Effector memory CD8-positive, alpha-beta T cell (primary cell): ENCODE measurements at regions not wholly inside any gene's neighbourhood (a gene's known extent, or its start where the extent isn't known, plus 50 kb on each side); places are given as distances from the start of the nearest gene placed in this dataset.

Experiments used
- ATAC-seq: fragments of 150-1000 bp; cut with Tn5 transposase; replicated peaks from 2 replicates; pipeline ENCODE4 v1.10.0; 2021; ENCODE audit warnings: mild to moderate bottlenecking, moderate library complexity
- DNase-seq, 3 experiments: peaks; one replicate each; pipeline ENCODE4 v3.0.0; 2021
- H3K27ac Mint-ChIP-seq, 2 donors: one replicate each; pipeline ENCODE4 v1.8.0; 2022; ENCODE audit warnings: mild to moderate bottlenecking in 2 of 2, mixed read lengths in 2 of 2, moderate library complexity in 2 of 2
- H3K27me3 Mint-ChIP-seq, 2 donors: one replicate each; pipeline ENCODE4 v1.8.0; 2022; ENCODE audit warnings: mixed read lengths in 2 of 2
- H3K36me3 Mint-ChIP-seq: one replicate; pipeline ENCODE4 v1.8.0; 2022; ENCODE audit warnings: mild to moderate bottlenecking, moderate library complexity, mixed read lengths; ENCODE audit not compliant: insufficient read depth
- H3K4me1 Mint-ChIP-seq, 2 donors: one replicate each; pipeline ENCODE4 v1.8.0; 2022; ENCODE audit warnings: low read depth in 2 of 2, mixed read lengths in 2 of 2
- H3K4me3 Mint-ChIP-seq, 2 donors: one replicate each; pipeline ENCODE4 v1.8.0; 2022; ENCODE audit warnings: mild to moderate bottlenecking in 2 of 2, mixed read lengths in 2 of 2, moderate library complexity in 2 of 2
- H3K9me3 Mint-ChIP-seq, 2 donors: one replicate each; pipeline ENCODE4 v1.8.0; 2022; ENCODE audit warnings: mixed read lengths in 2 of 2

DNA sequence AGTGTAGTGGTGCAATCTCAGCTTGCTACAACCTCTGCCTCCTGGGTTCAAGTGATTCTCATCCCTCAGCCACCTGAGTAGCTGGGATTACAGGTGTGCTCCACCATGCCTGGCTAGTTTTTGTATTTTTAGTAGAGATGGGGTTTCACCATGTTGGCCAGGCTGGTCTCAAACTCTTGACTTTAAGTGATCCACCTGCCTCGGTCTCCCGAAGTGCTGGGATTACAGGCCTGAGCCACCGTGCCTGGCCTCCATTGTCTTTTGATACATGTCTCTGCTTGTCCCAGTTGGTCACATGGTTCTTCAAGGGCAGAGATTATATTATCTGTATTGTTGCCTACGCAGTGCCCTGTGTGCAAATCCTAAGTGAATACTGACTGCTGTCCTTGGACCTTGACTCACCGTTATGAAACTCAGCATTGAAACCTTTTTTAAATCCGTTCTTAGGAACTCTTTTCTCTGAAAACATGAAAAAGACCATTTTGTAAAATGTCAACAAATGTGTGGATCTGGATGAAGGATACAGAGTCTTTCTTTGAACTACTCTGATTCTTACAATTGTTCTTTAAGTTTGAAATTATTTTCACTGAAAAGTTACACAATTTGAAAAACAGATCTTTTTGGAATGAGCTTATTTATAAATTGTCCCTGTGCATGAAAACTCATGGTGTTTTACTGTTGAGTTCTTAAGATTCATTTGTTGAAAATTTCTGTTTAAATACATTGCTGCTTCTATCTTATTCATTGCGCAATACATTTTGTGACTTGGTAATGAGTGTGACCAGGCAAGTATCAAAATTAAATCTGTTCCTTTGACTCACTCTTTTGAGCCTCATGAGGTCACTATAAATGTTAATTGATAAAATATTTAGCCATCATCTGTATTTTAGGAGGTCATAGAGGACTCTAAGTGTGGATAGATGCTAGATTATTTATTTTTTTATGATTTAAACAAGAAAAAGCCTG, 293.5 kb downstream of the UTRN start:
- Mint-ChIP-seq H3K36me3 (peaks cover 39% of the 10 kb centered on the region), H3K4me1 (peaks cover 32 to 63% of the 10 kb centered on the region in 2 donors), H3K27me3 (no peaks in the 10 kb centered on the region), H3K9me3 (no peaks in the 10 kb centered on the region), H3K4me3 (no peak overlapping the region), H3K27ac (peak overlapping the region in 1 of 2 donors; percentile 19)
- ATAC-seq (no peak), DNase-seq (no peak)

DNA sequence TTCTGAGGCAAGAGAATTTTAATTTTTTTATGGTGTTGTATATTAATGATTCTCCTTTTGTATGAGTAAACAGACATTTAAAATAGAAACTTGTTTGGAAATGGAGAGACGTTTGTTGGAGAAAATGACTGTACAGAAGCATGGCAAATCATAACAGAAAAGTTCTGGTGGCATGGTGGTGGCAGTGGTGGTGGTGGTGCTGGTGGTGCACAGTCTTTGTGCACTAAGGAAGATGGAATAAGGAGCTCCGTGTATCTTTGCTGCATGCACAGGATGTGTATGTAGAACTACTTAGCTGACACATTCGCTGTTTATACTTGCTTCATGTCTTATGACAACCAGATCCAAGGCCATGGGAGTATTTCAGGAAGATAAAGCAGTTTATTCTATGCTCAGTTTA, 294.9 kb downstream of the UTRN start:
- Mint-ChIP-seq H3K4me3 (no peak overlapping the region), H3K36me3 (peaks cover 39% of the 10 kb centered on the region), H3K4me1 (peaks cover 23 to 54% of the 10 kb centered on the region in 2 donors), H3K9me3 (no peaks in the 10 kb centered on the region), H3K27me3 (no peaks in the 10 kb centered on the region), H3K27ac (peak overlapping the region; percentile 3 to 9)
- DNase-seq (no peak), ATAC-seq (no peak)

DNA sequence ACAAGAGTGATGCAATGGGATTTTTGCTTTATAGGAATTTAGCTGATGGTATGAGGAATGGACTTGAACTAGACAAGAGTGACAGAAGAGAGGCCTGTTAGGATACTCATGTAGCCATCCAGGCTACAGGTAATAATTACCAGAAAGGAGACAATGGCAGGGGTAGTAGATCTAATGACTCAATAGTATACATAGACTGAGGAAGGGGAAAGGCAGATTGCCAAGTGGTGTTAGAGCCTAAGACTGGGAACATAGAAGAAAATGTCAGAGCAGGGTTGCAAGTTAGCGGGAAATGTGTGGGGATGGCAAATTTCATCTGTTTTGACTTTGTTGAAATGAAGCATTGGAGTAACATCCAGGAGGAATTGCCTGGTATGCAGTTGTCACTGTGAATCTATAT, 295.6 kb downstream of the UTRN start:
- H3K36me3 Mint-ChIP-seq, result peaks cover 39% of the 10 kb centered on the region
- H3K4me3 Mint-ChIP-seq, result no peak overlapping the region
- no peak overlapping the region for H3K27ac Mint-ChIP-seq

DNA sequence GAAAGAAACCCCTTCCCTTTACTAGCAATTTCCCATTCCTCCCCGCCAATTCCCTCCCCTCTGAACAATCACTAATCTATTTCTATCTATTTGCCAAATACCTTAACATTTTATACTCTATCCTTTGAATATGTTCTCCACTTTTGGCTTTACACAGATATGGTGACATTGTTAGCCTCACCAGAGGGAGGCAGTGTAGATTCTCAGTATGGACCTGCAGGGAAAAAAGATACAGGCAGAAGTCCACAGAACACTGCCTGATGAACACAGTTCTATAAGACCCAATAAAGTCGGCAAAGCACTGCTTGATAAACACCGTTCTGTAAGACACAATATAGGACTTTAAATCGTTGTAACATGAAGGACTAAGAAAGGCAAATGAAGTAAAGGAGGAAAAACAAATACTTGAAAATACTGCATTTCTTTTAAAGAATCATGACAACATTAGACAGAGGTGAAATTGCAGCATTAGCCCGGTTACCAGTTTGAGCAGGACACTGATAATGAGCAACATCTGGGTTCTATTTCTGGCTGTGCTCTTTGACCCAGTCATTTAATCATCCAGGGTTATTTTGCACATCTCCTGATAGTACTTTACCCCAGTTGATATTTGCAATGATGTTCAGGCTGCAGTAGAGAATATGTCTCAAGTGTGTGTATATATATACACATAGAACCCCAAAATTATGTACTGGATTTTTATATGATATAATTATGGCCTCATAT, 296.8 kb downstream of the UTRN start:
- peaks cover 18 to 40% of the 10 kb centered on the region in 2 donors for H3K4me1 Mint-ChIP-seq
- H3K27me3 Mint-ChIP-seq, result no peaks in the 10 kb centered on the region
- ATAC-seq (peak; percentile 19), DNase-seq (peak in 2 of 3 experiments; percentile 3 to 25)
- peaks cover 35% of the 10 kb centered on the region for H3K36me3 Mint-ChIP-seq
- H3K4me3 Mint-ChIP-seq, result peak overlapping the region; percentile 90 to 95
- H3K27ac Mint-ChIP-seq, result peak overlapping the region in 1 of 2 donors; percentile 90
- no peaks in the 10 kb centered on the region for H3K9me3 Mint-ChIP-seq

More for the DNA sequence above, 295.6 kb downstream of the UTRN start:
- Mint-ChIP-seq H3K27me3 (no peaks in the 10 kb centered on the region), H3K4me1 (peaks cover 20 to 47% of the 10 kb centered on the region in 2 donors), H3K9me3 (no peaks in the 10 kb centered on the region)
- no peak for ATAC-seq
- no peak for DNase-seq

DNA sequence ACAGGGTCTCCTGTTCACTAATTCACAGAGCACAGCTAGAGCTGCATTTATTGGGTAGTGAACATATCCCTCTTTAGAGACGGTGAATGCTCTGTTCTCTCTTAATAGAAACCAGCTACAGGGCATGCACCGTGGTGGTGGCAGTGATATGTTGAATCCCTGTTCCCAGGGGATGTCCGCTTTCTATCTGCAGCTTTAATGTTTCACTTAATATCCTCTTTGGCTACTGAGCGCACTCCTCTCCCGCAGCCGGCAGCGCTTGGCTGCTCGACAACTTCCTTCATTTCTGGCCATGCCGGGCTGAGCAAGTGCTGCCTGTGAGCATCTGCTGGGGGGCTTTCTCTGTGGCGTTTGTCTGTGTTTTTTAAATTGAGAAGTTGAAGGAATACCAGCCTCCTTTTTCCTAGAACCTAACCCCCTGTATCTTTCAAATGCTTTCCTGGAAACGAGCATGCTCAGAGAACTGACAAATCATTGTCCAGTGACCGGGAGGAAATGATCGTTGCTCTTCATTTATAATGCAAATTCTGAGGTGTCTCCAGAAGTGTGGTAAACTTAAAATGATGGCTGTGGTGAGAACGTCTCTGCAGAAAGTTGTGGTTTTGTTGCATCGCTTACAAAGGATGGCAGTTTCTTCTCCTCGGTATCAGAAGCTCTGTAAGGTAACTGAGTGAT, 297.9 kb downstream of the UTRN start:
- H3K4me1 Mint-ChIP-seq, result peaks cover 18 to 38% of the 10 kb centered on the region in 2 donors
- DNase-seq, result peak; percentile 17 to 38 (median 35)
- H3K27ac Mint-ChIP-seq, result peak overlapping the region; percentile 76 to 90
- no peaks in the 10 kb centered on the region for H3K9me3 Mint-ChIP-seq
- peak; percentile 91 for ATAC-seq
- H3K36me3 Mint-ChIP-seq, result peaks cover 26% of the 10 kb centered on the region
- H3K27me3 Mint-ChIP-seq, result no peaks in the 10 kb centered on the region
- peak overlapping the region; percentile 90 to 95 for H3K4me3 Mint-ChIP-seq

DNA sequence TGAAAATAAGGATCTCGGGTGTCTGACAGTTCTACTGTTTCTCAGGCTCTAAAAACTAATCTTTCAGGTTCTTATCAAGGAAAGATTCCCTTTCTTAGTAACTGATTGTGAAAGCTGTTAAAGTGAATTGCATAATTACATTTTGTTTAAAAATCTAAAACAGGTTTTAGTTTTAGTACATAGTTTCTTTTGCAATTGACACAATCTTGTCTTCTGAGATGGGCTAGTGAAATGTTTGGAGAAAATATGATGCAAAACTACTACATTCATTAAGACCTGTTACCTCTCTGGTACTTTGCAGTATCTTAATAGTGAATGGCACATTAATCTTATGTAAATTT, 298.4 kb downstream of the UTRN start:
- peaks cover 22% of the 10 kb centered on the region for H3K36me3 Mint-ChIP-seq
- no peaks in the 10 kb centered on the region for H3K9me3 Mint-ChIP-seq
- peak overlapping the region; percentile 76 to 90 for H3K27ac Mint-ChIP-seq
- H3K4me1 Mint-ChIP-seq, result peaks cover 18 to 38% of the 10 kb centered on the region in 2 donors
- peak overlapping the region; percentile 90 to 95 for H3K4me3 Mint-ChIP-seq
- no peaks in the 10 kb centered on the region for H3K27me3 Mint-ChIP-seq
- DNase-seq, result no peak
- no peak for ATAC-seq

DNA sequence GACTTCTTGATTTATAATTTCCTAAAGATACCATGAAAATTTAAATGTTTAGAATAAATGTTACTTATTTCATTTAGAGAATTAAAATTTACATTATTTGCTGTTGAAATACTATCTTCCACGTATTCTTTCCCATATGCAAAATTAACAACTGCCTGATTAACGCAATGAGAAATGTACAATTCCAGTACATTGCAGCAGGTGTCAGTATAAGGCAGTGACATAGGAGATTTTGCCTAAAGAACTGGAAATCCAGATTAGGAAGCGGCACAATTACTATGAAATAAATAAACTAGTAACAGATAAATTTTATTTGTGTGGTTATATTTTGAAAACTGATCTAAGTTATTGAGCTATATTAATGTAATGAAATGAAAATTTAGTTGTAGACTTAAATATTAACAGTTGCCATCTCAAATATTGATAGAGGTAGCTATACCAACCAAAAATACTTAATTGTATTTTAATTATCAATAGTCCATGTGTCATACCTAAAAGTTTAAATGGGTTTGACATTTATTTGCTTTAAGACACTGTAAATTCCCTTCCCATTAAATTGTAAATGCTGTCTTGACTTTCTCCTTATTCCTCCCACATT, 300.2 kb downstream of the UTRN start:
- Mint-ChIP-seq H3K9me3 (no peaks in the 10 kb centered on the region), H3K27me3 (no peaks in the 10 kb centered on the region), H3K27ac (no peak overlapping the region), H3K36me3 (peaks cover 10% of the 10 kb centered on the region), H3K4me1 (peaks cover 18 to 32% of the 10 kb centered on the region in 2 donors), H3K4me3 (no peak overlapping the region)
- ATAC-seq (no peak), DNase-seq (no peak)

DNA sequence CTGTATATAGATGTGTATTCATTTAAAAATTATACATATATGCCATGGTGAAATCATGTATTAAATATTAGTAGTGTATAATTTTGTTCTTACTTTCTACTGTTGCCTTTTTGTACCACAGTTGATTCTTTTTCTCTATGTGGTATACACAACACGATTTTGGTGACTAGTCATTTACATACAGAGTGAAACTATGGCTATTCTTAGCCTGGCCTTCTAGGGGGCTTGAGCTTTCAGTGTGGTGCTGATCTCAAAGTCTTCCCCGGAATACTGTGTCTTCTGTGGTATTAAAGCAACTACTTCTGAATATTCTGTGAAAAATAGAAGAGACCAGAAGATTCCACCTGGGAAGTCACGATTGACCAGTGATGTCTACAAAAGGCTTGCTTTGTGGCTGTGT, 301.9 kb downstream of the UTRN start:
- Mint-ChIP-seq H3K4me3 (no peak overlapping the region), H3K9me3 (no peaks in the 10 kb centered on the region), H3K27me3 (no peaks in the 10 kb centered on the region), H3K27ac (no peak overlapping the region), H3K4me1 (peaks cover 13 to 19% of the 10 kb centered on the region in 2 donors), H3K36me3 (peaks cover 15% of the 10 kb centered on the region)
- ATAC-seq (no peak), DNase-seq (no peak)

DNA sequence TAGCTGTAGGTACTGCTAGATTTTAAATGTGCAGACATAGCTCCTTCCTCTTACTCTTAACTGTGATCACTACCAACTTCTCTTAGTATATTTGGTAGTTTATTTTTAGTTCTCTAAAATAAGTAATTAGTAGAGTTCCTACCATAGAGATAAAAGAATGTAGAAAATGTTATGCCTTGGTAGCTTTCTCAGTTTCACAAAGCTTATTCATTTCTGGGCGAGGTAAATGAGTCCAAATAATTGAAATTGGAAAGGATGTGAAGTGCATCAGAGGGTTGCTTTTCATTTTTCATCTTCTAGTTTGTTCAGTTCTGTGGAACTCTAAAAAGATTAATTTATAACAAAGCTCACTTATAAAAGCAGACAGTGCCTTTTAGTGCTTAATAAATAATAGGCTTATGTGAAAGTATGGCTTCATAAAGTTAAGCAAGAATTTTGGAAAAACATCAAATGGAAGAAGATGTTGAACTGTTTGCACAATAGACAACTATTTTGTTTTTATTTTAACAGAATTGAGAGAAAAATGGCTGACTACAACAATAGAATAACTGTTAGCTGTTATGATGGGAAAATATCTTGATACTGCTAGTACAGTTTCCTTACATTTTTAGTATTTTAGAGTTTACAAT, 303.7 kb downstream of the UTRN start:
- Mint-ChIP-seq H3K4me1 (peaks cover 3 to 11% of the 10 kb centered on the region in 2 donors), H3K4me3 (no peak overlapping the region), H3K9me3 (no peaks in the 10 kb centered on the region), H3K27ac (no peak overlapping the region), H3K27me3 (no peaks in the 10 kb centered on the region), H3K36me3 (peaks cover 16% of the 10 kb centered on the region)
- DNase-seq (no peak), ATAC-seq (no peak)

DNA sequence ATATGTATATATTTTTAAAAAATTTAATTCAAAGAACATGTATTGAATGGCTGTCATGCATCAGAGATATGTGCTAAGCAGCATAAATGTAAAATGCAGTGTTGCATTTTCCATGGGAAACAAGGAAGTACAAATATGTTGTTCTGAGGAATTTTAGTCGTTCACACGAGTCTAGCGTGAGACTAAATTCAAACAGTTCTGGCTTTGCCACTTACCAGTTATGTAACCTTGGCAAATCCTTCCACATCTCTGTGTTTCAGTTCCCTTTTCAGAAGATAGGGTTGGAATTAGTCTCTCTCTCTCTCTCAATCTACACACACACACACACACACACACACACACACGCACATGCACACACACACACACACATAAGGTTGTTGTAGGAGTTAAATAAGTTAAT, 305.4 kb downstream of the UTRN start:
- DNase-seq, result no peak
- H3K36me3 Mint-ChIP-seq, result peaks cover 16% of the 10 kb centered on the region
- no peak overlapping the region for H3K4me3 Mint-ChIP-seq
- no peak overlapping the region for H3K27ac Mint-ChIP-seq
- H3K9me3 Mint-ChIP-seq, result no peaks in the 10 kb centered on the region
- no peaks in the 10 kb centered on the region for H3K27me3 Mint-ChIP-seq
- no peak for ATAC-seq
- H3K4me1 Mint-ChIP-seq, result peaks cover 3 to 12% of the 10 kb centered on the region in 2 donors

DNA sequence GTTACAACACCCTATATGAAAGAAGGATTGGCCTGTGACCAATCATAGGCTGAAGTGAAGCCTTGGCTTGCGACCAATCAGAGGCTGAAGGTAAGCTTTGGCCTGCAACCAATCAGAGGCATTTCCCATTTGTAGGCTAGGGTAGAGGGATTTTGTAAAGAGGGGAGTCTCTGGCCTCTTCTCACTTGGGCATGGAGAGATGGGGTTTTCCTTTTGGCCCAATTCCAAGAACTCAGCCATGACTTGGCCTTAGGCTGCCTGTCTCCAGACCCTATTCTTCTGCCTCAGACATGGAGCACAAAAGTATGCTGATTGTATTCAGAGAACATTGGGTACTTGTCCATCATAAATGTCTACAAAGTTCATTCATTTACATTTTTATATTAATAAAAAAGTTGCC, 308.3 kb downstream of the UTRN start:
- Mint-ChIP-seq H3K4me1 (peaks cover 13 to 26% of the 10 kb centered on the region in 2 donors), H3K27ac (no peak overlapping the region), H3K9me3 (no peaks in the 10 kb centered on the region), H3K4me3 (no peak overlapping the region), H3K36me3 (peaks cover 16% of the 10 kb centered on the region), H3K27me3 (no peaks in the 10 kb centered on the region)
- DNase-seq (no peak), ATAC-seq (no peak)

DNA sequence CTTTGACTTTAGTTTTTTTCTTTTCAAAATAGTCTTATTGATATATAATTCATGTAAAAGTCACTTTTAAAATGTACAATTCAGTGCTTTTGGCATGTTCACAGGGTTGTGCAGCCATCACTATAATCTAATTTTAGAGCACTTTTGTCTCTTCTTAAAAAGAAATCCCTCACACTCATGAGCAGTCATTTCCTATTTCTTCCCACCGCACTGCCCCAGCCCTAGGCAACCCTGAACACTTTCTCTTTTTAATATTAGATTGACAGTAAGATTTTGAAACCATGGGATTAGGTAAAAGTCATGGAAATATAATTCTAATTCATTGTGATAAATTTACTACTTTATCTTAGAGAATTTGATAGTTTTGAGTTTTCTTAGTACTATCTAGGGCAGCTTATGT, 309.4 kb downstream of the UTRN start:
- Mint-ChIP-seq H3K27ac (peak overlapping the region in 1 of 2 donors; percentile 25), H3K4me3 (no peak overlapping the region), H3K9me3 (no peaks in the 10 kb centered on the region)

DNA sequence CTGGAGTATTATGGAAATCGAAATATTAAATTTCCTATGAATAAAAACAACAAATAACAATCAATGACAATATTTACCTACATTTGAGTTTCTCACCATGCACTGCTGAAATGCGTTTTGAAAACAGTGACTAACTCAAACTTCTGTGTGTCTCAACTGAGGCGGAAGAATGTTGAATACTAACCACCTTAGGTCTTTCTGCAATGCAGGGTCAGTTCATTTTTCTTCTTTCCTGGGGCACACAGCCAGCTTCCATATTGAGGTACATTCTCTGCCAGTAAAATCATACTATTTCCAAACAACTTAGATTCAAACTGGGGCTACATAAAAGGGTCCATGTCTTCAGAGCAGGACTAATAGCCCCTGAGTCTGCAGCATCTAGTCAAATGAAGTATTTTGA, 310.1 kb downstream of the UTRN start:
- Mint-ChIP-seq H3K4me3 (no peak overlapping the region), H3K27ac (no peak overlapping the region), H3K36me3 (peaks cover 16% of the 10 kb centered on the region), H3K9me3 (no peaks in the 10 kb centered on the region), H3K4me1 (peaks cover 18 to 38% of the 10 kb centered on the region in 2 donors), H3K27me3 (no peaks in the 10 kb centered on the region)
- ATAC-seq (no peak), DNase-seq (no peak)

More for the DNA sequence above, 309.4 kb downstream of the UTRN start:
- H3K36me3 Mint-ChIP-seq, result peaks cover 16% of the 10 kb centered on the region
- no peak for ATAC-seq
- H3K27me3 Mint-ChIP-seq, result no peaks in the 10 kb centered on the region
- no peak for DNase-seq
- H3K4me1 Mint-ChIP-seq, result peaks cover 15 to 33% of the 10 kb centered on the region in 2 donors
